Ishikawa (cell line): ENCODE measurements at regions not wholly inside any gene's neighbourhood (a gene's known extent, or its start where the extent isn't known, plus 50 kb on each side); places are given as distances from the start of the nearest gene placed in this dataset.

Experiments used
- CEBPB ChIP-seq: IDR thresholded peaks from 2 replicates; pipeline ENCODE4 v1.6.1; 2012
- CREB1 ChIP-seq: IDR thresholded peaks from 2 replicates; pipeline ENCODE4 v1.6.1; 2012; ENCODE audit warnings: low read depth
- EP300 ChIP-seq: IDR thresholded peaks from 2 replicates; pipeline ENCODE4 v1.6.1; 2012; ENCODE audit warnings: borderline replicate concordance
- NFIC ChIP-seq: IDR thresholded peaks from 2 replicates; pipeline ENCODE4 v1.6.1; 2012
- RAD21 ChIP-seq: IDR thresholded peaks from 2 replicates; pipeline ENCODE4 v1.6.1; 2012; ENCODE audit warnings: low read depth
- TCF12 ChIP-seq: IDR thresholded peaks from 2 replicates; pipeline ENCODE4 v1.6.1; 2012; ENCODE audit warnings: low read depth
- YY1 ChIP-seq: IDR thresholded peaks from 2 replicates; pipeline ENCODE4 v1.6.1; 2012; ENCODE audit warnings: low read depth
- TF ChIP-seq, protein P1 (sequence below): IDR thresholded peaks from 2 replicates; pipeline ENCODE4 v1.6.1; 2012
- TF ChIP-seq, protein P2 (sequence below): IDR thresholded peaks from 2 replicates; pipeline ENCODE4 v1.6.1; 2012; ENCODE audit warnings: low read depth, mild to moderate bottlenecking

DNA sequence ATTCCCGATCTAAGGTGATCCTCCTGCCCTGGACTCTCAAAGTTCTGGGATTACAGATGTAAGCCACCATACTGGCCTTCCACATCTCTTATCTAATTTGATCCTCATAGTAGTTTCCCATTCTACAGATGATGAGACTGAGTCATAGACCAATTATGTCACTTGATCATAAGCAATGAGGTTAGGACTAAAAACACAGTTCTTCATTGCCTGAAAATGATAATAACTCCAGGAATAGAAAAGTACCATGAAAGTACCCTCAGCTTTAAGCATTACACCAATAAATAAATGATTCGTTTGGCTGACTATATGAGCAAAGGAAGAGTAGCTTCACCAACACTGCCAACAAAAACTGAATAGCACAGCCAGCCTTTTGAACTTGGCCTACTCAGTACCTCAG is 389.5 kb downstream of the ACTL7B start:
- TF ChIP-seq NFIC: no peak
- TF ChIP-seq, protein P1, sequence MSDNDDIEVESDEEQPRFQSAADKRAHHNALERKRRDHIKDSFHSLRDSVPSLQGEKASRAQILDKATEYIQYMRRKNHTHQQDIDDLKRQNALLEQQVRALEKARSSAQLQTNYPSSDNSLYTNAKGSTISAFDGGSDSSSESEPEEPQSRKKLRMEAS: no peak
- TF ChIP-seq YY1: no peak
- TF ChIP-seq EP300: no peak
- TF ChIP-seq RAD21: no peak
- no peak for TF ChIP-seq CREB1
- no peak for TF ChIP-seq CEBPB
- TF ChIP-seq TCF12: no peak
- TF ChIP-seq, protein P2, sequence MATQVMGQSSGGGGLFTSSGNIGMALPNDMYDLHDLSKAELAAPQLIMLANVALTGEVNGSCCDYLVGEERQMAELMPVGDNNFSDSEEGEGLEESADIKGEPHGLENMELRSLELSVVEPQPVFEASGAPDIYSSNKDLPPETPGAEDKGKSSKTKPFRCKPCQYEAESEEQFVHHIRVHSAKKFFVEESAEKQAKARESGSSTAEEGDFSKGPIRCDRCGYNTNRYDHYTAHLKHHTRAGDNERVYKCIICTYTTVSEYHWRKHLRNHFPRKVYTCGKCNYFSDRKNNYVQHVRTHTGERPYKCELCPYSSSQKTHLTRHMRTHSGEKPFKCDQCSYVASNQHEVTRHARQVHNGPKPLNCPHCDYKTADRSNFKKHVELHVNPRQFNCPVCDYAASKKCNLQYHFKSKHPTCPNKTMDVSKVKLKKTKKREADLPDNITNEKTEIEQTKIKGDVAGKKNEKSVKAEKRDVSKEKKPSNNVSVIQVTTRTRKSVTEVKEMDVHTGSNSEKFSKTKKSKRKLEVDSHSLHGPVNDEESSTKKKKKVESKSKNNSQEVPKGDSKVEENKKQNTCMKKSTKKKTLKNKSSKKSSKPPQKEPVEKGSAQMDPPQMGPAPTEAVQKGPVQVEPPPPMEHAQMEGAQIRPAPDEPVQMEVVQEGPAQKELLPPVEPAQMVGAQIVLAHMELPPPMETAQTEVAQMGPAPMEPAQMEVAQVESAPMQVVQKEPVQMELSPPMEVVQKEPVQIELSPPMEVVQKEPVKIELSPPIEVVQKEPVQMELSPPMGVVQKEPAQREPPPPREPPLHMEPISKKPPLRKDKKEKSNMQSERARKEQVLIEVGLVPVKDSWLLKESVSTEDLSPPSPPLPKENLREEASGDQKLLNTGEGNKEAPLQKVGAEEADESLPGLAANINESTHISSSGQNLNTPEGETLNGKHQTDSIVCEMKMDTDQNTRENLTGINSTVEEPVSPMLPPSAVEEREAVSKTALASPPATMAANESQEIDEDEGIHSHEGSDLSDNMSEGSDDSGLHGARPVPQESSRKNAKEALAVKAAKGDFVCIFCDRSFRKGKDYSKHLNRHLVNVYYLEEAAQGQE: no peak
